ENCODE measurements at regions not wholly inside any gene's neighbourhood (a gene's known extent, or its start where the extent isn't known, plus 50 kb on each side); places are given as distances from the start of the nearest gene placed in this dataset.

DNA sequence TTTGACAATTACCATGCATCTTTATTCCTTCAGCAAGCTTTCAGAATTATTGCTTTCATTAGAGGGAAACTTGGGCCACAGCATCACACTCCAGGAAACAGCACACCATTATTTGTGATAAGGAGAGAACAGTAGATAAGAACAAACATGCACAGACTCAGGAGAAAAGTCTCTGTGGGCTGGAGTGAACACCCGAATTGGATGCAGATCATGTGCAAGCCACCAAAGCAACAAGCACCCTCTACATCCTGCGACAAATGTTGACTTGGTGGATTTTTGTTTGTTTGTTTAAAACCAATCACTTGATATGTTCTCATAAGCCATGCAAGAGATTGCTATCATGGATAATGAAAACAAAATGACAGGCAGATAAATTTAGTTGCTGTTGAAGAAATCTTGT is 67.7 kb upstream of the ZFP64 start:
- RAD21 ChIA-PET (ENCODE audit: unreplicated experiment) = no interaction called here
- Histone ChIP-seq H2AFZ (ENCODE audit: control insufficient read depth, low read depth, low read length) (no peak overlapping the region), H4K20me1 (ENCODE audit: control insufficient read depth, insufficient read depth) (no peaks in the 10 kb centered on the region), H3K36me3 (ENCODE audit: control insufficient read depth in 2 of 2, insufficient read depth in 2 of 2, low read length in 1 of 2) (no peaks in the 10 kb centered on the region), H3K4me2 (ENCODE audit: control insufficient read depth, insufficient read depth) (no peak overlapping the region), H3K9ac (ENCODE audit: control insufficient read depth, insufficient read depth, low read length) (no peak overlapping the region), H3K27me3 (replicated peaks in 1 of 2; ENCODE audit: control insufficient read depth in 2 of 2, insufficient read depth in 2 of 2, low read length in 1 of 2) (0 out of 4 replicates have a peak, but pooled peaks cover 0 to 2% of the 10 kb centered on the region in 2 experiments), H3K4me3 (no peak overlapping the region), H3K4me1 (ENCODE audit: control insufficient read depth, insufficient read depth, low read length) (no peaks in the 10 kb centered on the region), H3K9me3 (replicated peaks; ENCODE audit: control insufficient read depth, insufficient read depth, low read length) (no peaks in the 10 kb centered on the region), H3K79me2 (ENCODE audit: control insufficient read depth, insufficient read depth, low read length) (no peaks in the 10 kb centered on the region), H3K27ac (ENCODE audit: control insufficient read depth, insufficient read depth) (no peak overlapping the region)
- POLR2A ChIA-PET = no interaction called here
- CTCF ChIA-PET = interaction anchor here (0.6 kb wide), 1 partner anchor 1947 kb away, joined by 3 read pairs; no protein-coding TSS in a partner anchor
- SMC1A ChIA-PET (ENCODE audit: uncharacterized antibody, unreplicated experiment) = no interaction called here
- FAIRE-seq = no peak
- in situ Hi-C loops (cut with MboI) (no loop called here), intact Hi-C loops (cut with micrococcal nuclease; ENCODE audit: unreplicated experiment) (no loop called here)
- no TSS peak for BruUV-seq (replicated peaks)
- no peak for DNase-seq (ENCODE audit: low read depth, low spot score)
- no peak for ATAC-seq
- WGBS (ENCODE audit: insufficient coverage, insufficient replicate concordance, low lambda C conversion rate, missing lambda C conversion rate) = 30% methylated on average over 2 of the region's 2 CpGs
- TF ChIP-seq, protein P1, sequence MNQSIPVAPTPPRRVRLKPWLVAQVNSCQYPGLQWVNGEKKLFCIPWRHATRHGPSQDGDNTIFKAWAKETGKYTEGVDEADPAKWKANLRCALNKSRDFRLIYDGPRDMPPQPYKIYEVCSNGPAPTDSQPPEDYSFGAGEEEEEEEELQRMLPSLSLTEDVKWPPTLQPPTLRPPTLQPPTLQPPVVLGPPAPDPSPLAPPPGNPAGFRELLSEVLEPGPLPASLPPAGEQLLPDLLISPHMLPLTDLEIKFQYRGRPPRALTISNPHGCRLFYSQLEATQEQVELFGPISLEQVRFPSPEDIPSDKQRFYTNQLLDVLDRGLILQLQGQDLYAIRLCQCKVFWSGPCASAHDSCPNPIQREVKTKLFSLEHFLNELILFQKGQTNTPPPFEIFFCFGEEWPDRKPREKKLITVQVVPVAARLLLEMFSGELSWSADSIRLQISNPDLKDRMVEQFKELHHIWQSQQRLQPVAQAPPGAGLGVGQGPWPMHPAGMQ (IDR thresholded peaks at IDR 0.05; ENCODE audit: borderline replicate concordance) = no peak
- TF ChIP-seq RAD21 (IDR thresholded peaks at IDR 0.05; ENCODE audit: insufficient read depth, low read depth, low read length) (no peak), IKZF2 (IDR thresholded peaks at IDR 0.05) (no peak), GATAD2B (conservative IDR thresholded peaks at IDR 0.05; ENCODE audit: low read depth) (no peak), CHD1 (IDR thresholded peaks at IDR 0.05; ENCODE audit: low read depth, low read length) (no peak), CREM (IDR thresholded peaks at IDR 0.05; ENCODE audit: low read depth) (no peak), HDGF (IDR thresholded peaks at IDR 0.05) (no peak), PML (IDR thresholded peaks at IDR 0.05; ENCODE audit: low read length) (no peak), MYB (IDR thresholded peaks at IDR 0.05; ENCODE audit: borderline replicate concordance, low read depth, low read length) (no peak), POLR2AphosphoS5 (IDR thresholded peaks at IDR 0.05; ENCODE audit: low read length) (no peak), SIX5 (IDR thresholded peaks at IDR 0.05; ENCODE audit: low read depth, low read length, severe bottlenecking) (no peak)
- TF ChIP-seq, protein P2, sequence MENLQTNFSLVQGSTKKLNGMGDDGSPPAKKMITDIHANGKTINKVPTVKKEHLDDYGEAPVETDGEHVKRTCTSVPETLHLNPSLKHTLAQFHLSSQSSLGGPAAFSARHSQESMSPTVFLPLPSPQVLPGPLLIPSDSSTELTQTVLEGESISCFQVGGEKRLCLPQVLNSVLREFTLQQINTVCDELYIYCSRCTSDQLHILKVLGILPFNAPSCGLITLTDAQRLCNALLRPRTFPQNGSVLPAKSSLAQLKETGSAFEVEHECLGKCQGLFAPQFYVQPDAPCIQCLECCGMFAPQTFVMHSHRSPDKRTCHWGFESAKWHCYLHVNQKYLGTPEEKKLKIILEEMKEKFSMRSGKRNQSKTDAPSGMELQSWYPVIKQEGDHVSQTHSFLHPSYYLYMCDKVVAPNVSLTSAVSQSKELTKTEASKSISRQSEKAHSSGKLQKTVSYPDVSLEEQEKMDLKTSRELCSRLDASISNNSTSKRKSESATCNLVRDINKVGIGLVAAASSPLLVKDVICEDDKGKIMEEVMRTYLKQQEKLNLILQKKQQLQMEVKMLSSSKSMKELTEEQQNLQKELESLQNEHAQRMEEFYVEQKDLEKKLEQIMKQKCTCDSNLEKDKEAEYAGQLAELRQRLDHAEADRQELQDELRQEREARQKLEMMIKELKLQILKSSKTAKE (IDR thresholded peaks at IDR 0.05; ENCODE audit: low read depth, poor library complexity, severe bottlenecking) = no peak
- TF ChIP-seq, protein P3, sequence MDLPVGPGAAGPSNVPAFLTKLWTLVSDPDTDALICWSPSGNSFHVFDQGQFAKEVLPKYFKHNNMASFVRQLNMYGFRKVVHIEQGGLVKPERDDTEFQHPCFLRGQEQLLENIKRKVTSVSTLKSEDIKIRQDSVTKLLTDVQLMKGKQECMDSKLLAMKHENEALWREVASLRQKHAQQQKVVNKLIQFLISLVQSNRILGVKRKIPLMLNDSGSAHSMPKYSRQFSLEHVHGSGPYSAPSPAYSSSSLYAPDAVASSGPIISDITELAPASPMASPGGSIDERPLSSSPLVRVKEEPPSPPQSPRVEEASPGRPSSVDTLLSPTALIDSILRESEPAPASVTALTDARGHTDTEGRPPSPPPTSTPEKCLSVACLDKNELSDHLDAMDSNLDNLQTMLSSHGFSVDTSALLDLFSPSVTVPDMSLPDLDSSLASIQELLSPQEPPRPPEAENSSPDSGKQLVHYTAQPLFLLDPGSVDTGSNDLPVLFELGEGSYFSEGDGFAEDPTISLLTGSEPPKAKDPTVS (IDR thresholded peaks at IDR 0.05; ENCODE audit: low read depth, low read length) = no peak
- TF ChIP-seq, protein P4, sequence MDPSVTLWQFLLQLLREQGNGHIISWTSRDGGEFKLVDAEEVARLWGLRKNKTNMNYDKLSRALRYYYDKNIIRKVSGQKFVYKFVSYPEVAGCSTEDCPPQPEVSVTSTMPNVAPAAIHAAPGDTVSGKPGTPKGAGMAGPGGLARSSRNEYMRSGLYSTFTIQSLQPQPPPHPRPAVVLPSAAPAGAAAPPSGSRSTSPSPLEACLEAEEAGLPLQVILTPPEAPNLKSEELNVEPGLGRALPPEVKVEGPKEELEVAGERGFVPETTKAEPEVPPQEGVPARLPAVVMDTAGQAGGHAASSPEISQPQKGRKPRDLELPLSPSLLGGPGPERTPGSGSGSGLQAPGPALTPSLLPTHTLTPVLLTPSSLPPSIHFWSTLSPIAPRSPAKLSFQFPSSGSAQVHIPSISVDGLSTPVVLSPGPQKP (IDR thresholded peaks at IDR 0.05; ENCODE audit: low read depth, low read length) = no peak

Measured in GM12878 (cell line).